SIG-M5 treated with dmso at 0.1 percent for 504 hours (cell line): ENCODE measurements at regions not wholly inside any gene's neighbourhood (a gene's known extent, or its start where the extent isn't known, plus 50 kb on each side); places are given as distances from the start of the nearest gene placed in this dataset.

ENCODE experiments used
- DNase-seq: peaks from one replicate; lab custom pipeline; 2025; ENCODE audit not compliant: unreplicated experiment; lab: John Stamatoyannopoulos, UW

GRCh38 chr4:182143822-182144625 is 99.2 kb upstream of the TENM3 start:
- no peak for DNase-seq

- no peak for DNase-seq
These were observed 98.4 kb upstream of the TENM3 start for GRCh38 chr4:182144626-182145333.

- DNase-seq = no peak
These were observed 97.8 kb upstream of the TENM3 start for GRCh38 chr4:182145334-182145905.

GRCh38 chr4:182147391-182147790 is 95.8 kb upstream of the TENM3 start:
- no peak for DNase-seq

GRCh38 chr4:182150645-182151044 is 92.6 kb upstream of the TENM3 start:
- DNase-seq = no peak

- no peak for DNase-seq
These were observed 87.4 kb upstream of the TENM3 start for GRCh38 chr4:182155806-182156205.

- DNase-seq = no peak
These were observed 80.0 kb upstream of the TENM3 start for GRCh38 chr4:182163180-182163579.

GRCh38 chr4:182169572-182169971 is 73.6 kb upstream of the TENM3 start:
- no peak for DNase-seq

- no peak for DNase-seq
These were observed 73.2 kb upstream of the TENM3 start for GRCh38 chr4:182169987-182170386.

- no peak for DNase-seq
These were observed 72.7 kb upstream of the TENM3 start for GRCh38 chr4:182170417-182170935.

GRCh38 chr4:182174979-182175378 is 68.2 kb upstream of the TENM3 start:
- no peak for DNase-seq

- DNase-seq = no peak
These were observed 67.2 kb upstream of the TENM3 start for GRCh38 chr4:182175788-182176519.

GRCh38 chr4:182177166-182177565 is 66.0 kb upstream of the TENM3 start:
- DNase-seq = no peak

- no peak for DNase-seq
These were observed 64.1 kb upstream of the TENM3 start for GRCh38 chr4:182179105-182179504.

- DNase-seq = no peak
These were observed 63.5 kb upstream of the TENM3 start for GRCh38 chr4:182179751-182180150.

GRCh38 chr4:182185491-182185890 is 57.7 kb upstream of the TENM3 start:
- DNase-seq = no peak

GRCh38 chr4:182187674-182188073 is 55.5 kb upstream of the TENM3 start:
- no peak for DNase-seq

GRCh38 chr4:182188622-182189021 is 54.6 kb upstream of the TENM3 start:
- no peak for DNase-seq

GRCh38 chr4:182189103-182189878 is 53.9 kb upstream of the TENM3 start:
- DNase-seq = no peak

- DNase-seq = no peak
These were observed 52.9 kb upstream of the TENM3 start for GRCh38 chr4:182190306-182190705.
